ENCODE measurements at regions not wholly inside any gene's neighbourhood (a gene's known extent, or its start where the extent isn't known, plus 50 kb on each side); places are given as distances from the start of the nearest gene placed in this dataset.
"Not testable (repeated sequence)": the region's sequence is repeated elsewhere in the genome, so short reads cannot be mapped to it uniquely, and the experiment has no call there.

DNA sequence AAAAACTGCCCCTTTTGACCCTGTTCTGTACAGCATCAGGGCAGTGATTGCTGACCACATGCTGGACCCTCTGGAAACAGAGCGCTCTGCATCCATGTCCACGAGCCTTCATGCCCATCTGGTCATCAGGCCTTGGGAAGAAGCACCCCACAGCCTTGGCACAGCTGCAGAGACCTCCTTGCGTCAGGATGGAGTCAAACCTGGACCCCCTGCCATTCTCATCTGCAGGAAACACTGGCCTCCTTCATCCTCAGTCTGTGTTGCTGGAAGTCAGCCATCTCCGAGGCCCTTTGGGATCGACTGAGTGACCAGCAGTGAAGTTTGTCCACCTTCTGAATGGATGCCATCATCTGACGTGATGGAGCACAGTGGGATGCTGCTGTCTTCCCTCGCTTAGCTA, 2138.3 kb upstream of the DEFB115 start:
- FAIRE-seq: no peak

GRCh38 chr20:29119684-29120083, 2137.8 kb upstream of the DEFB115 start:
- not testable (repeated sequence) for DNase-seq (ENCODE audit: low spot score); FAIRE-seq

More for the DNA sequence above, 2138.3 kb upstream of the DEFB115 start:
- no peak for DNase-seq (ENCODE audit: low spot score)

- not testable (repeated sequence) for DNase-seq (ENCODE audit: low spot score); FAIRE-seq
Observed at GRCh38 chr20:29120088-29120487, 2137.4 kb upstream of the DEFB115 start.

GRCh38 chr20:29120575-29120974, 2136.9 kb upstream of the DEFB115 start:
- FAIRE-seq; DNase-seq (ENCODE audit: low spot score): not testable (repeated sequence)

GRCh38 chr20:29122784-29123183, 2134.7 kb upstream of the DEFB115 start:
- DNase-seq (ENCODE audit: low spot score); FAIRE-seq: not testable (repeated sequence)

DNA sequence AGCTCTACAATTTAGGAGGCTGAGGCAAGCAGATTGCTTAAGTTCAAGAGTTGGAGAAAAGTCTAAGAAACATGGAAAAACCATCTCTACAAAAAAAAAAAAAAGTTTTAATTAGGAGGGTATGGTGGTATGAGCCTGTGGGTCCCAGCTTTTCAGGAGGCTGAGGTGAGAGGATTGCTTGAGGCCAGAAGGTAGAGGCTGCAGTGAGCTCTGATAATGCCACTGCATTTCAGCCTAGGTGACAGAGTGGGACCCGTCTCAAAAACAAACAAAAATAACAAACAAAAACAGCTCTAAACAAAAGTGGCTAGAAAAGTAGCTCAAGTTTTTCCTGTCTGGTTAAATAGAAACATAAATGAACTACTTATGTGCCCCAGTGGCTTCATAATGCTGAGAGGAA, 2133.6 kb upstream of the DEFB115 start:
- DNase-seq (ENCODE audit: low spot score) (no peak), FAIRE-seq (no peak)

Measured in RCC 7860 (cell line).